Ovary (tissue), 7 donors: ENCODE measurements at regions not wholly inside any gene's neighbourhood (a gene's known extent, or its start where the extent isn't known, plus 50 kb on each side); places are given as distances from the start of the nearest gene placed in this dataset.

Experiments used
- DNase-seq, 5 donors: peaks; one replicate each; pipeline ENCODE4 v3.0.0-alpha.2; 2019 to 2020
- H3K27ac ChIP-seq, 2 donors: fragments of 200-600 bp; one replicate each; pipeline versions ENCODE4 v1.5.1 to v1.8.0; 2019 to 2022
- H3K27me3 ChIP-seq: fragments of 200-600 bp; one replicate; pipeline ENCODE4 v1.8.0; 2022
- H3K36me3 ChIP-seq: fragments of 200-600 bp; sonication (generic); one replicate; pipeline ENCODE4 v1.5.1; 2019
- H3K4me1 ChIP-seq: one replicate; pipeline ENCODE4 v1.8.1; 2013; ENCODE audit warnings: mild to moderate bottlenecking, moderate library complexity; ENCODE audit not compliant: insufficient read depth
- H3K4me3 ChIP-seq: fragments of 200-600 bp; sonication (generic); one replicate; pipeline ENCODE4 v1.5.1; 2017
- H3K9me3 ChIP-seq, 2 donors: fragments of 200-600 bp in 1 of 2; sonication (generic) in 1 of 2; one replicate each; pipeline versions ENCODE4 v1.5.1 to v1.8.1; 2013 to 2019; ENCODE audit warnings: mild to moderate bottlenecking in 1 of 2, moderate library complexity in 1 of 2
- CTCF ChIP-seq, 3 donors: fragments of 450-650 bp in 2 of 3; fragments of 200-600 bp in 1 of 3; IDR thresholded peaks; one replicate each; pipeline versions ENCODE4 v1.5.1 to v1.8.0; 2016 to 2022; ENCODE audit warnings: antibody characterized with exemption in 3 of 3, mild to moderate bottlenecking in 1 of 3
- EP300 ChIP-seq: sonication (generic); formaldehyde crosslinking; IDR thresholded peaks from one replicate; pipeline ENCODE4 v1.6.1; 2017; ENCODE audit warnings: antibody characterized with exemption
- POLR2A ChIP-seq: fragments of 450-650 bp; IDR thresholded peaks from one replicate; pipeline ENCODE4 v1.6.1; 2017; ENCODE audit warnings: antibody characterized with exemption, mild to moderate bottlenecking, moderate library complexity
- WGBS, 3 donors: extraction: QIAGEN DNeasy Blood & Tissue Kit in 1 of 3; methylation state at CpG; one replicate each; pipeline versions ENCODE4 v1.1.5 to v1.1.7; 2013 to 2017; 5-methylcytosine and 5-hydroxymethylcytosine counted together
- intact Hi-C, 4 donors: fragments of 100-400 bp; cut with DNase I; formaldehyde crosslinking; loops; one replicate each; pipeline versions ENCODE4 v1.11.0 to v1.15.1; 2022 to 2023
- donor health status: DM: no; HTN: no; CAD: no; lungs with moderate emphysema.
- donor health status: DM: no; HTN: no; CAD: no.
- donor health status: Bipolar disorder and iron deficiency.
- donor health status: DM: no; HTN: no; CAD: no.
- donor health status: DM: yes; HTN: yes; CAD: no.

- intact Hi-C loops, result no loop called here
- 68 to 81% (median 72%) methylated on average over 4 of the region's 4 CpGs for WGBS, 3 donors
Observed at GRCh38 chr2:175454953-175455389, 273.5 kb upstream of the ATP5MC3 start.

GRCh38 chr2:175450029-175450760 is 268.7 kb upstream of the ATP5MC3 start:
- DNase-seq, result no peak
- WGBS, 3 donors, result 73 to 82% (median 80%) methylated on average over 2 of the region's 2 CpGs
- no peaks in the 10 kb centered on the region for H3K4me1 ChIP-seq
- intact Hi-C loops, result no loop called here
- no peak overlapping the region for H3K4me3 ChIP-seq
- no peaks in the 10 kb centered on the region for H3K27me3 ChIP-seq
- H3K36me3 ChIP-seq, result no peaks in the 10 kb centered on the region
- TF ChIP-seq EP300 (no peak), POLR2A (no peak), CTCF (IDR thresholded peaks at IDR 0.05) (no peak)
- no peaks in the 10 kb centered on the region for H3K9me3 ChIP-seq
- H3K27ac ChIP-seq, result no peak overlapping the region

More at GRCh38 chr2:175454953-175455389, 273.5 kb upstream of the ATP5MC3 start:
- H3K27me3 ChIP-seq, result no peaks in the 10 kb centered on the region
- H3K9me3 ChIP-seq, result no peaks in the 10 kb centered on the region
- no peak overlapping the region for H3K27ac ChIP-seq
- no peak overlapping the region for H3K4me3 ChIP-seq
- no peak for DNase-seq
- TF ChIP-seq POLR2A, result no peak
- no peaks in the 10 kb centered on the region for H3K36me3 ChIP-seq
- no peaks in the 10 kb centered on the region for H3K4me1 ChIP-seq

- Histone ChIP-seq H3K27me3 (no peaks in the 10 kb centered on the region), H3K4me3 (no peak overlapping the region), H3K27ac (no peak overlapping the region), H3K9me3 (no peaks in the 10 kb centered on the region), H3K4me1 (no peaks in the 10 kb centered on the region), H3K36me3 (no peaks in the 10 kb centered on the region)
- TF ChIP-seq POLR2A (no peak), EP300 (no peak), CTCF (IDR thresholded peaks at IDR 0.05) (no peak)
- intact Hi-C loops, result no loop called here
- no peak for DNase-seq
Observed at GRCh38 chr2:175449616-175450015, 268.1 kb upstream of the ATP5MC3 start.

- DNase-seq, result no peak
- TF ChIP-seq CTCF (IDR thresholded peaks at IDR 0.05), result no peak
- TF ChIP-seq EP300, result no peak
- TF ChIP-seq POLR2A, result no peak
- Histone ChIP-seq H3K4me1 (no peaks in the 10 kb centered on the region), H3K36me3 (no peaks in the 10 kb centered on the region), H3K9me3 (no peaks in the 10 kb centered on the region), H3K27me3 (no peaks in the 10 kb centered on the region), H3K27ac (no peak overlapping the region), H3K4me3 (no peak overlapping the region)
- intact Hi-C loops, result no loop called here
- WGBS, 3 donors, result 75 to 78% (median 77%) methylated on average over 4 of the region's 4 CpGs
Observed at GRCh38 chr2:175446201-175446600, 264.7 kb upstream of the ATP5MC3 start.

- intact Hi-C loops, result no loop called here
- WGBS, 3 donors, result 79 to 85% (median 81%) methylated on average over 3 of the region's 3 CpGs
- Histone ChIP-seq H3K27ac (no peak overlapping the region), H3K4me3 (no peak overlapping the region), H3K36me3 (no peaks in the 10 kb centered on the region), H3K9me3 (no peaks in the 10 kb centered on the region), H3K27me3 (no peaks in the 10 kb centered on the region), H3K4me1 (no peaks in the 10 kb centered on the region)
- TF ChIP-seq CTCF (IDR thresholded peaks at IDR 0.05) (no peak), POLR2A (no peak), EP300 (no peak)
- no peak for DNase-seq
Observed at GRCh38 chr2:175445281-175445680, 263.8 kb upstream of the ATP5MC3 start.
